GM18909 (cell line): ENCODE measurements at regions not wholly inside any gene's neighbourhood (a gene's known extent, or its start where the extent isn't known, plus 50 kb on each side); places are given as distances from the start of the nearest gene placed in this dataset.

ENCODE experiments used
- ATAC-seq: cut with Tn5 transposase; IDR thresholded peaks from one replicate; pipeline ENCODE4 v1.9.1; 2021; ENCODE audit warnings: mild to moderate bottlenecking; ENCODE audit not compliant: unreplicated experiment, poor library complexity

DNA sequence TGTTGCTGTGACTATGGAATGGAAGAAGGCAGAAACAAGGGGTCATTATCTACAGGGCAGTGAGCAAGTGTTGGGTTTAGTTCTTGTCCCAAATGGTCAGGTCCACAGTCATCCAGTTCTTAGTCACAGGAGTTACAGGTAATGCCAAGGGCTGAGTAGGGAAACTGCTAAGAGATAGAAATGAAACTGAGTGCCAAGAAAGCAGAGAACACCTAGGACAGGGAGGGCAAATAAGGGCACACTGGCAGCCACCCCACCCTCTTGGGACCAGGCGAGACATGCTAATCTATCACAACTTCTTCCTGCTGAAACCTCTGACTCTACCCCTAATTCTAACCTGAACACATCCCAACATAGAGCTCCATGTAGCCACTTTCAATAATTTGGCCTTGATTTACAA is 103.2 kb downstream of the KLF4 start:
- ATAC-seq, result no peak
